AG10803 (cell line): ENCODE measurements at regions not wholly inside any gene's neighbourhood (a gene's known extent, or its start where the extent isn't known, plus 50 kb on each side); places are given as distances from the start of the nearest gene placed in this dataset.

Source experiments
- DNase-seq: peaks from one replicate; pipeline ENCODE4 v3.0.0; 2010; ENCODE audit warnings: low read depth
- H3K4me3 ChIP-seq: 2 replicates; pipeline ENCODE4 v1.5.1; 2011; ENCODE audit warnings: mild to moderate bottlenecking, low read length, control low read depth
- TF ChIP-seq, protein P1 (sequence below): conservative IDR thresholded peaks from 2 replicates; pipeline ENCODE4 v1.5.1; 2011; ENCODE audit warnings: mild to moderate bottlenecking, low read length, control low read depth, inconsistent platforms

- no peak for DNase-seq
- no peak overlapping the region for H3K4me3 ChIP-seq
- TF ChIP-seq, protein P1, sequence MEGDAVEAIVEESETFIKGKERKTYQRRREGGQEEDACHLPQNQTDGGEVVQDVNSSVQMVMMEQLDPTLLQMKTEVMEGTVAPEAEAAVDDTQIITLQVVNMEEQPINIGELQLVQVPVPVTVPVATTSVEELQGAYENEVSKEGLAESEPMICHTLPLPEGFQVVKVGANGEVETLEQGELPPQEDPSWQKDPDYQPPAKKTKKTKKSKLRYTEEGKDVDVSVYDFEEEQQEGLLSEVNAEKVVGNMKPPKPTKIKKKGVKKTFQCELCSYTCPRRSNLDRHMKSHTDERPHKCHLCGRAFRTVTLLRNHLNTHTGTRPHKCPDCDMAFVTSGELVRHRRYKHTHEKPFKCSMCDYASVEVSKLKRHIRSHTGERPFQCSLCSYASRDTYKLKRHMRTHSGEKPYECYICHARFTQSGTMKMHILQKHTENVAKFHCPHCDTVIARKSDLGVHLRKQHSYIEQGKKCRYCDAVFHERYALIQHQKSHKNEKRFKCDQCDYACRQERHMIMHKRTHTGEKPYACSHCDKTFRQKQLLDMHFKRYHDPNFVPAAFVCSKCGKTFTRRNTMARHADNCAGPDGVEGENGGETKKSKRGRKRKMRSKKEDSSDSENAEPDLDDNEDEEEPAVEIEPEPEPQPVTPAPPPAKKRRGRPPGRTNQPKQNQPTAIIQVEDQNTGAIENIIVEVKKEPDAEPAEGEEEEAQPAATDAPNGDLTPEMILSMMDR = no peak
Observed at GRCh38 chr2:66127656-66128055, 307.3 kb upstream of the MEIS1 start.

DNA sequence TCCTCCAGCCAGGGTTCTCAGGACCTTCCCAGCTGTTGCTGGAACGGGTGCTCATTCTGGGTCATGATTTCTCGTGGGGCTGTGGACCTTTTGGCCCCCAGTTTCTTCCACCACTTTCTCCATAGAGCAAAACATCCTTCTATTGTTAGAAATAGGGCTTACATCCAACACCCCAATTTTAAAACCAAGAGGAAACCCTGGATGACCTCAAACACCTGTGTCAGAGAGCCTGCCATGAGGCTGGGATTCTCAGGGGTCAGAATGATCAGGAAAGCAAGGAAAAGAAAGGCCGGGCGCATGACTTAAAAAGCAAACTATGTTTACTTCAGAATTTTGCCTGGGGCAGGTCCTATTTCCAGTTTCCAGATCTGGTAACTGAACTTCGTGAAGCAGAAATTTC, 307.9 kb upstream of the MEIS1 start:
- DNase-seq = no peak

DNA sequence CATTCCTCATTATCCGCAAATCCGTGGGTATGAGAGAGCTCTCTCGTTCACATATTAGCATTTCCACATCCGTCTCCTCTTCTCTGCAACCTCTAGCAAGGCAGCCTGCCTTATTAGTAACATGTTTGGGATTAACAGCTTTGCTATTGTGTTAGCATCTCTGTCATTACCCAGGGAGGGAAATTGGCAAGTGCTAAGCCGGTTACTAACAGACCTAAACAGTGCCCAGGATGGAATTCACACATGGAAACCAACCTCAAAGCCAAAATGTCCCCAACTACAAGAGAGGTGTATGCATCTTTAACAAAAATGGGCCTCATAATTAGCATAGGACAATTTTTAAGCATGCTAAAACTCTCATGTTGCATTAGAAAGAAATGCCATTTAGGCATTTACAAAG, 309.0 kb upstream of the MEIS1 start:
- DNase-seq = no peak
- H3K4me3 ChIP-seq = no peak overlapping the region
- TF ChIP-seq, protein P1 = no peak

More for the DNA sequence above, 307.9 kb upstream of the MEIS1 start:
- no peak overlapping the region for H3K4me3 ChIP-seq
- TF ChIP-seq, protein P1 = no peak

DNA sequence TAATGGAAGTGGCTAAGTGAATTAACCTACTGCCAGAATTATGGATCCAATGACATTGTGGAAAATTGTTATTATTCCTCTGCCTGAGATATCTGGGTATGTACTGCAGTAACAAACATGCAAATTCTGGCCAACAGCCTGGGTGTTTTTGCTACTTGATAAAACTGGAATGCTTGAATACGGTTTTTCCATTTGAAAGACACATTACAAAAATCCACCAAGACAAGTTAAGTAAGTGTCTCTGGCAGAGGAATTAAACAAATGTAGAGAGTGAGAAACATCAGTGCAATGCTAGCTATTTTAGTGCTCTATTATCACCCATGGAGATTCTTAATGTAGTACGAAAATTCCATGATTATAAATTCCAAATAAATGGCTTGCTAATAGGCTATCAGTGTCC, 312.4 kb upstream of the MEIS1 start:
- TF ChIP-seq, protein P1 = no peak
- DNase-seq = no peak
- no peak overlapping the region for H3K4me3 ChIP-seq

GRCh38 chr2:66121946-66122345, 313.0 kb upstream of the MEIS1 start:
- TF ChIP-seq, protein P1 = no peak
- H3K4me3 ChIP-seq = no peak overlapping the region
- DNase-seq = no peak

DNA sequence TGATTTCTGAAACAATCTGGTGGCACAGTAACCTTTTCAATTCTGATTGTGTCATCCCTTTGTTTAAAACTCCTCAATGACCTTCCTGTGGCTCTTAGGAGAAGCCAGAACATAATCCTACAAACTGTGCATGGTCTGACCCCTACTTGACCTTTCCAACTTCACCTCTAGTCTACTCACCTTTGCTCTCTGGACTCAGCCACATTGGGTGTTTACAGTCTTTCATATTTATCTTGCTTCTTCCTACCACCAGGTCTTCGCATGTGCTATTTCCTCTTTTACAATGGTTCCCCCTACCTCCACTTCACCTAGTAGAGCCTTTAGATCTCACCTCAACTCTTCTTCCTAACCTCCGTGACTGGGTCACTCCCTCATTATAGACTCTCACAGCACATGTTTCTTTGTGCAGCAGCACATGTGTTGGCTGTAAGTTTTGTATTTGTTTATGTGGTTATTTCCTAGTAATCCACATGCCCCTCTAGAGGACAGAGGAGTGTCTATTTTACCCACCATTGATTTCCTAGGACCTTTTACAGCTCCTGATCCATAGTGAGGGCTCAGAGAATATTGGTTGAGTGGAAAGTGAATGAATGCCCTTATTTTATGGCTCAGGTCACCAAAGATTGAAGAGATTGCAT, 320.8 kb upstream of the MEIS1 start:
- TF ChIP-seq, protein P1 = no peak
- no peak overlapping the region for H3K4me3 ChIP-seq
- DNase-seq = no peak

DNA sequence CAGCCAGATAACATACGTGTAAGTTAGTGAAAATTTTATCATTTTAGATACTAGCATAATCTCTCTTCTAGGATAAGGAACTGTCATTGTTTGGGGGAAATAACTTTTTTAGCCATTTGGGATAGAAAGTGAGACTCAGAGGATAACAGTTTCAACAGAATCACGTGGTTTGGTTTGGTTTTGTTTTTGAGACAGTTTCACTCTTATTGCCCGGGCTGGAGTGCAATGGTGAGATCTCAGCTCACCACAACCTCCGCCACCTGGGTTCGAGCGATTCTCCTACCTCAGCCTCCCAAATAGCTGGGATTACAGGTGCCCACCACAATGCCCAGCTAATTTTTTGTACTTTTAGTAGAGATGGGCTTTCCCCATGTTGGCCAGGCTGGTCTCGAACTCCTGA, 323.2 kb upstream of the MEIS1 start:
- TF ChIP-seq, protein P1 = no peak
- no peak overlapping the region for H3K4me3 ChIP-seq
- no peak for DNase-seq
